ENCODE measurements at regions not wholly inside any gene's neighbourhood (a gene's known extent, or its start where the extent isn't known, plus 50 kb on each side); places are given as distances from the start of the nearest gene placed in this dataset.

GRCh38 chr11:122513328-122513727 lies 142.2 kb upstream of the UBASH3B start:
- BruUV-seq (replicated peaks) = no TSS peak
- H3K27ac ChIP-seq (ENCODE audit: extremely low read depth, low read depth, low read length) = no peak overlapping the region
- H3K4me2 ChIP-seq (ENCODE audit: insufficient read depth, low read length) = no peak overlapping the region
- no peak for ATAC-seq
- no peaks in the 10 kb centered on the region for H4K20me1 ChIP-seq (replicated peaks; ENCODE audit: control insufficient read depth, insufficient read depth, low read length)
- no peaks in the 10 kb centered on the region for H3K9me3 ChIP-seq (replicated peaks; ENCODE audit: control insufficient read depth, insufficient read depth, low read depth, low read length)
- POLR2A ChIA-PET = no interaction called here
- CTCF ChIA-PET (ENCODE audit: low intra/inter-chr PET ratio) = no interaction called here
- no peak overlapping the region for H2AFZ ChIP-seq (ENCODE audit: low read depth, low read length)
- no peak overlapping the region for H3K9ac ChIP-seq (ENCODE audit: insufficient read depth in 1 of 2, low read depth in 2 of 2, low read length in 2 of 2)
- FAIRE-seq = no peak
- intact Hi-C loops (cut with micrococcal nuclease) (no loop called here), in situ Hi-C loops (cut with MboI) (no loop called here)
- H3K27me3 ChIP-seq (ENCODE audit: control insufficient read depth in 2 of 2, insufficient read depth in 2 of 2, low read length in 2 of 2) = no peaks in the 10 kb centered on the region
- no peaks in the 10 kb centered on the region for H3K36me3 ChIP-seq (ENCODE audit: control insufficient read depth, insufficient read depth, low read length)
- no peaks in the 10 kb centered on the region for H3K4me1 ChIP-seq (replicated peaks in 1 of 2; ENCODE audit: control insufficient read depth in 2 of 2, insufficient read depth in 2 of 2, low read length in 2 of 2)
- DNase-seq (ENCODE audit: extremely low read depth in 1 of 4, low spot score in 3 of 4) = no peak
- no peak overlapping the region for H3K4me3 ChIP-seq
- TF ChIP-seq, protein P1, sequence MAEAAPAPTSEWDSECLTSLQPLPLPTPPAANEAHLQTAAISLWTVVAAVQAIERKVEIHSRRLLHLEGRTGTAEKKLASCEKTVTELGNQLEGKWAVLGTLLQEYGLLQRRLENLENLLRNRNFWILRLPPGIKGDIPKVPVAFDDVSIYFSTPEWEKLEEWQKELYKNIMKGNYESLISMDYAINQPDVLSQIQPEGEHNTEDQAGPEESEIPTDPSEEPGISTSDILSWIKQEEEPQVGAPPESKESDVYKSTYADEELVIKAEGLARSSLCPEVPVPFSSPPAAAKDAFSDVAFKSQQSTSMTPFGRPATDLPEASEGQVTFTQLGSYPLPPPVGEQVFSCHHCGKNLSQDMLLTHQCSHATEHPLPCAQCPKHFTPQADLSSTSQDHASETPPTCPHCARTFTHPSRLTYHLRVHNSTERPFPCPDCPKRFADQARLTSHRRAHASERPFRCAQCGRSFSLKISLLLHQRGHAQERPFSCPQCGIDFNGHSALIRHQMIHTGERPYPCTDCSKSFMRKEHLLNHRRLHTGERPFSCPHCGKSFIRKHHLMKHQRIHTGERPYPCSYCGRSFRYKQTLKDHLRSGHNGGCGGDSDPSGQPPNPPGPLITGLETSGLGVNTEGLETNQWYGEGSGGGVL (CRISPR knock-in tag; IDR thresholded peaks at IDR 0.05) = no peak
- TF ChIP-seq BHLHE40 (IDR thresholded peaks at IDR 0.05; ENCODE audit: low read length) (no peak), SMARCA5 (IDR thresholded peaks at IDR 0.05) (no peak), NCOR1 (IDR thresholded peaks at IDR 0.05) (no peak), ZNF253 (CRISPR knock-in tag; conservative IDR thresholded peaks at IDR 0.05) (no peak), PTRF (tag; IDR thresholded peaks at IDR 0.05) (no peak)
- TF ChIP-seq, protein P2, sequence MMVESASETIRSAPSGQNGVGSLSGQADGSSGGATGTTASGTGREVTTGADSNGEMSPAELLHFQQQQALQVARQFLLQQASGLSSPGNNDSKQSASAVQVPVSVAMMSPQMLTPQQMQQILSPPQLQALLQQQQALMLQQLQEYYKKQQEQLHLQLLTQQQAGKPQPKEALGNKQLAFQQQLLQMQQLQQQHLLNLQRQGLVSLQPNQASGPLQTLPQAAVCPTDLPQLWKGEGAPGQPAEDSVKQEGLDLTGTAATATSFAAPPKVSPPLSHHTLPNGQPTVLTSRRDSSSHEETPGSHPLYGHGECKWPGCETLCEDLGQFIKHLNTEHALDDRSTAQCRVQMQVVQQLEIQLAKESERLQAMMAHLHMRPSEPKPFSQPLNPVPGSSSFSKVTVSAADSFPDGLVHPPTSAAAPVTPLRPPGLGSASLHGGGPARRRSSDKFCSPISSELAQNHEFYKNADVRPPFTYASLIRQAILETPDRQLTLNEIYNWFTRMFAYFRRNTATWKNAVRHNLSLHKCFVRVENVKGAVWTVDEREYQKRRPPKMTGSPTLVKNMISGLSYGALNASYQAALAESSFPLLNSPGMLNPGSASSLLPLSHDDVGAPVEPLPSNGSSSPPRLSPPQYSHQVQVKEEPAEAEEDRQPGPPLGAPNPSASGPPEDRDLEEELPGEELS (CRISPR knock-in tag; IDR thresholded peaks at IDR 0.05; ENCODE audit: borderline replicate concordance) = no peak
- TF ChIP-seq, protein P3, sequence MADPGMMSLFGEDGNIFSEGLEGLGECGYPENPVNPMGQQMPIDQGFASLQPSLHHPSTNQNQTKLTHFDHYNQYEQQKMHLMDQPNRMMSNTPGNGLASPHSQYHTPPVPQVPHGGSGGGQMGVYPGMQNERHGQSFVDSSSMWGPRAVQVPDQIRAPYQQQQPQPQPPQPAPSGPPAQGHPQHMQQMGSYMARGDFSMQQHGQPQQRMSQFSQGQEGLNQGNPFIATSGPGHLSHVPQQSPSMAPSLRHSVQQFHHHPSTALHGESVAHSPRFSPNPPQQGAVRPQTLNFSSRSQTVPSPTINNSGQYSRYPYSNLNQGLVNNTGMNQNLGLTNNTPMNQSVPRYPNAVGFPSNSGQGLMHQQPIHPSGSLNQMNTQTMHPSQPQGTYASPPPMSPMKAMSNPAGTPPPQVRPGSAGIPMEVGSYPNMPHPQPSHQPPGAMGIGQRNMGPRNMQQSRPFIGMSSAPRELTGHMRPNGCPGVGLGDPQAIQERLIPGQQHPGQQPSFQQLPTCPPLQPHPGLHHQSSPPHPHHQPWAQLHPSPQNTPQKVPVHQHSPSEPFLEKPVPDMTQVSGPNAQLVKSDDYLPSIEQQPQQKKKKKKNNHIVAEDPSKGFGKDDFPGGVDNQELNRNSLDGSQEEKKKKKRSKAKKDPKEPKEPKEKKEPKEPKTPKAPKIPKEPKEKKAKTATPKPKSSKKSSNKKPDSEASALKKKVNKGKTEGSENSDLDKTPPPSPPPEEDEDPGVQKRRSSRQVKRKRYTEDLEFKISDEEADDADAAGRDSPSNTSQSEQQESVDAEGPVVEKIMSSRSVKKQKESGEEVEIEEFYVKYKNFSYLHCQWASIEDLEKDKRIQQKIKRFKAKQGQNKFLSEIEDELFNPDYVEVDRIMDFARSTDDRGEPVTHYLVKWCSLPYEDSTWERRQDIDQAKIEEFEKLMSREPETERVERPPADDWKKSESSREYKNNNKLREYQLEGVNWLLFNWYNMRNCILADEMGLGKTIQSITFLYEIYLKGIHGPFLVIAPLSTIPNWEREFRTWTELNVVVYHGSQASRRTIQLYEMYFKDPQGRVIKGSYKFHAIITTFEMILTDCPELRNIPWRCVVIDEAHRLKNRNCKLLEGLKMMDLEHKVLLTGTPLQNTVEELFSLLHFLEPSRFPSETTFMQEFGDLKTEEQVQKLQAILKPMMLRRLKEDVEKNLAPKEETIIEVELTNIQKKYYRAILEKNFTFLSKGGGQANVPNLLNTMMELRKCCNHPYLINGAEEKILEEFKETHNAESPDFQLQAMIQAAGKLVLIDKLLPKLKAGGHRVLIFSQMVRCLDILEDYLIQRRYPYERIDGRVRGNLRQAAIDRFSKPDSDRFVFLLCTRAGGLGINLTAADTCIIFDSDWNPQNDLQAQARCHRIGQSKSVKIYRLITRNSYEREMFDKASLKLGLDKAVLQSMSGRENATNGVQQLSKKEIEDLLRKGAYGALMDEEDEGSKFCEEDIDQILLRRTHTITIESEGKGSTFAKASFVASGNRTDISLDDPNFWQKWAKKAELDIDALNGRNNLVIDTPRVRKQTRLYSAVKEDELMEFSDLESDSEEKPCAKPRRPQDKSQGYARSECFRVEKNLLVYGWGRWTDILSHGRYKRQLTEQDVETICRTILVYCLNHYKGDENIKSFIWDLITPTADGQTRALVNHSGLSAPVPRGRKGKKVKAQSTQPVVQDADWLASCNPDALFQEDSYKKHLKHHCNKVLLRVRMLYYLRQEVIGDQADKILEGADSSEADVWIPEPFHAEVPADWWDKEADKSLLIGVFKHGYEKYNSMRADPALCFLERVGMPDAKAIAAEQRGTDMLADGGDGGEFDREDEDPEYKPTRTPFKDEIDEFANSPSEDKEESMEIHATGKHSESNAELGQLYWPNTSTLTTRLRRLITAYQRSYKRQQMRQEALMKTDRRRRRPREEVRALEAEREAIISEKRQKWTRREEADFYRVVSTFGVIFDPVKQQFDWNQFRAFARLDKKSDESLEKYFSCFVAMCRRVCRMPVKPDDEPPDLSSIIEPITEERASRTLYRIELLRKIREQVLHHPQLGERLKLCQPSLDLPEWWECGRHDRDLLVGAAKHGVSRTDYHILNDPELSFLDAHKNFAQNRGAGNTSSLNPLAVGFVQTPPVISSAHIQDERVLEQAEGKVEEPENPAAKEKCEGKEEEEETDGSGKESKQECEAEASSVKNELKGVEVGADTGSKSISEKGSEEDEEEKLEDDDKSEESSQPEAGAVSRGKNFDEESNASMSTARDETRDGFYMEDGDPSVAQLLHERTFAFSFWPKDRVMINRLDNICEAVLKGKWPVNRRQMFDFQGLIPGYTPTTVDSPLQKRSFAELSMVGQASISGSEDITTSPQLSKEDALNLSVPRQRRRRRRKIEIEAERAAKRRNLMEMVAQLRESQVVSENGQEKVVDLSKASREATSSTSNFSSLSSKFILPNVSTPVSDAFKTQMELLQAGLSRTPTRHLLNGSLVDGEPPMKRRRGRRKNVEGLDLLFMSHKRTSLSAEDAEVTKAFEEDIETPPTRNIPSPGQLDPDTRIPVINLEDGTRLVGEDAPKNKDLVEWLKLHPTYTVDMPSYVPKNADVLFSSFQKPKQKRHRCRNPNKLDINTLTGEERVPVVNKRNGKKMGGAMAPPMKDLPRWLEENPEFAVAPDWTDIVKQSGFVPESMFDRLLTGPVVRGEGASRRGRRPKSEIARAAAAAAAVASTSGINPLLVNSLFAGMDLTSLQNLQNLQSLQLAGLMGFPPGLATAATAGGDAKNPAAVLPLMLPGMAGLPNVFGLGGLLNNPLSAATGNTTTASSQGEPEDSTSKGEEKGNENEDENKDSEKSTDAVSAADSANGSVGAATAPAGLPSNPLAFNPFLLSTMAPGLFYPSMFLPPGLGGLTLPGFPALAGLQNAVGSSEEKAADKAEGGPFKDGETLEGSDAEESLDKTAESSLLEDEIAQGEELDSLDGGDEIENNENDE (IDR thresholded peaks at IDR 0.05; ENCODE audit: low read depth, low read length) = no peak
- no peaks in the 10 kb centered on the region for H3K79me2 ChIP-seq (ENCODE audit: control insufficient read depth, insufficient read depth, low read length)
- 0% methylated on average over 2 of the region's 2 CpGs for WGBS (ENCODE audit: insufficient coverage, low coverage, missing lambda C conversion rate)
- H3K9me1 ChIP-seq (ENCODE audit: control insufficient read depth, insufficient read depth, low read length) = no peaks in the 10 kb centered on the region

All from K562 (cell line).